GM18511 (cell line): ENCODE measurements at regions not wholly inside any gene's neighbourhood (a gene's known extent, or its start where the extent isn't known, plus 50 kb on each side); places are given as distances from the start of the nearest gene placed in this dataset.
"Not testable (repeated sequence)": the region's sequence is repeated elsewhere in the genome, so short reads cannot be mapped to it uniquely, and the experiment has no call there.

Experiments used
- ATAC-seq: cut with Tn5 transposase; IDR thresholded peaks from one replicate; pipeline ENCODE4 v1.9.1; 2021; ENCODE audit warnings: mild to moderate bottlenecking, moderate library complexity; ENCODE audit not compliant: unreplicated experiment

DNA sequence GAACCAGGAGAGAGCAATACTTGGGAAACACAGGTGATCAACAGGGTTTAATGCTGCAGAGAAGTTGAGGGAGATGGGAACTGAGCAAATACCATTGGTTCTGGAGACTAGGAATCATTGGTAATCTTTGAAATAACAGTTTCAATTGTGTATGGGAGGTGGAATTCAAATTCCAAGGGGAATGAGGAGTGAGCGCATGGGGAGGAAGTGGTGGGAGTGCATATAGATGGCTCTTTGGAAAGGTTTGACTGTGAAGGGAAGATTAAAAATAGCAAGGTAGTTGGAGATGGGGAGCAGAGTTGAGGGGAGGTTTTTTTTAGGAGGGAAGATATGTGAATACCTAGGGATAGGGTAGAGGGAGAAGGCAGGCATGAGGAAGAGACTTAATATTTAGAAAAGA is 51.1 kb upstream of the ROPN1 start:
- no peak for ATAC-seq

DNA sequence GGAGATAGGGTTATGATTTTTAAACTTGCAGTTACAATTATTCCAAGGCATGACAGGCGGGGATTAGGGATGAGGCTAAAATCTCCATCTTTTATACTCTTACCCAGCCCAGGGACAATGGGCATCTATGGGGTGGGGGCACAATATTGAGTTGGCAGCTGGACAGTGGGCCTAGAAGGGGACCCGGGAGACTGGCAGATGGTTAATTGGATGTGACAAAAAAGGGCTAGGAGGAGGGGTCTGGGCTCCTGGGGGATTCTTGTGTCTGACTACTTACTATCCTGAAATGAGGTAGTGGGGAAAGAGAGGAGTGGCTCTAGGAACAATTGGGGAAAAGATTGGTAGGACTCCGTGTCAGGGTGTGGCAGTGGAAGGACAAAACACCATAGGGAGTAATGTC is 53.0 kb upstream of the ROPN1 start:
- ATAC-seq, result no peak

DNA sequence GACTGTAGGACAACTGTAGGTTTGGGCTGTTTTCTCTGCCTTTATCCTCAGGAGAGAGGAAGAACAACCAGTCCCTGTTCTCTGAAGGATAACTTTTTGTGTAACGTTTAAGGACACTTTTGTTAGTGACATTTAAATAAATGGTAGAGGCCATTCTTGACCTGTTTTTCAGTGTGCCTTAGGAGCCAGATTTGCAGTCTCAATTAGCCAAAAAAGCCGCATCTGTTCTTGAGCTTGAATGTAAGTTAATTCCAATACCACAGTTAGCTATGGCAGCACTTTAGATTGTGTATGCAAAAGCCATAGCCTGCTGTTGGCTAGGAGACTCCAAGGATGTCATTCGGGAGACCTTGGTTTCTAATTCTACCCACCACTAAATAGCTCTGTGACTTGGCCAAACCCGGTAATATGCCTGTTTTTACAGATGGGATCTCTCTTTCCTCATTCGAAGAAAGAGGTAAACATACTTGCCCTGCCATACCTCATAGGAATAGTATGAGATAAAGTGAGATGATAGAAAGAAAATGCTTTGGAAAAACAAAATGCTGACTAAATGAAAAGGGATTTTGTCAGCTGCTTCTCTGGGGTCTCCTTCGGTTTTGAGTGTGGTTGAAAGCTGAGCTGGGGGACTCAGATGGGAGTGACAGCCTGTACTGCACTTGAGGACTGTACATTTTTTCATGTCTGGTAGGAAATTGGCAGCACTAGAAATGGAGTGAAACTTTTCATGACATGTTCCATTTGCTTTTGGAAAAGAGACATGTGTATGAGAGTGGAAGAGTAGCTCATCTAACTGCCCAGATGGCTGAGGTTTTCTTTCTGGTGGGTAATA is 57.3 kb upstream of the ROPN1 start:
- no peak for ATAC-seq

GRCh38 chr3:124051636-124052035 is 59.7 kb upstream of the ROPN1 start:
- ATAC-seq, result no peak

DNA sequence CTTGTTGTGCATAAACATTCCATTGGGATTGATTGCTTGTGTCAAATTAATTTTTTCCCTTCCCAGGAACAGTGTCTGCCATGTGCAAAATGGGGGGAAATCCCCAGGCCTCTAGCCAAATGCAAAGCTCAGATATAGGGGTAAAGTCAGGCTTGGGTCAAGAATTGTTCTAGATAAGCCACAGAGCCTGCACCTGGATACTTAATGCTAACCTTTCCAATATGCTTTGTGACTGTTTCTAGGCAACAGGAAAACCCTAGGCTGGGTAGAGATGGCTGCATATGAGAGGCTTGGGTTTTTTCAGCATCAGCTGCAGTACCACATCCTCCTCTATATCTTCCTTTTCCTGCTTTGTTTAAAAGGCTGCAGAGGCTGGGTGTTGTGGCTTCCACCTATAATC is 61.9 kb upstream of the ROPN1 start:
- ATAC-seq, result no peak

DNA sequence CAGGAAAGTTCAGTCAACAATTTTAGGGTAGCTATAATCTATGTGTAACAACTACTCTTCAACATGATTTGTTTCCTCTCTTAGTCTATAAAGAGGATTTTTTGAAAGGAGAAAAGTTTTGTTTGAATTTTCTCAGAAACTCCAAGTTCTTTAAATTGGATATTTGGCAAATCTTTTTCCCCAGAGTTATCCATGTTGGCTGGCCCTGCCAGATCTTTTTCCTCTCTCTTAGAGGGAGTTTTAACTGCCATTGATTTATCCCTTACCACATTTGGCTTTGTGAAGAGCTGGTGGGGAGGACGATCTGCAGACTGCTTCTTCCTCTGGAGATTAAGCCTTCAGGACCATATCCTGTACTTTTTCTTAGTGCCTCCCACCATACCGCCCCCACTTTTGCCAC is 64.9 kb upstream of the ROPN1 start:
- no peak for ATAC-seq

DNA sequence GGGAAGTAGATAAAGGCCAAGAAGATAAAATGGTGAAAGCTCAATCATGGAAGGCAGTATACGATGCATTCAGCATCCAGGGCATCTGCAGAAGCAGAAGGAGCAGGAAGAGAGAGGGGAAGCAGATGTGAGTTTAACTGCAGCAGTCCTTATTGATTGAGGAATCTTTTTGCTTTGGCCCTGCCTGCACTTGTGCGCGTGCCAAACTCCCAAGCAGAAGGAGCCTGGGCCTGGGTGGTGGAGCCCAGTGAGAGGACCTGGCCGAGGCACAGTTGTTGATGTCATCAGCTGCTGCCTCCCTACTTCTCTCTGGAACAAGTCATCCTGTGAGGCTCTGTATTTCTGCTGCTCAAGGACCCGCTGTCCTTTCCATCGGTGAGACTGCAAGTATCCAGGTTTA is 65.5 kb upstream of the ROPN1 start:
- ATAC-seq, result no peak

GRCh38 chr3:124059580-124059979 is 67.7 kb upstream of the ROPN1 start:
- no peak for ATAC-seq

DNA sequence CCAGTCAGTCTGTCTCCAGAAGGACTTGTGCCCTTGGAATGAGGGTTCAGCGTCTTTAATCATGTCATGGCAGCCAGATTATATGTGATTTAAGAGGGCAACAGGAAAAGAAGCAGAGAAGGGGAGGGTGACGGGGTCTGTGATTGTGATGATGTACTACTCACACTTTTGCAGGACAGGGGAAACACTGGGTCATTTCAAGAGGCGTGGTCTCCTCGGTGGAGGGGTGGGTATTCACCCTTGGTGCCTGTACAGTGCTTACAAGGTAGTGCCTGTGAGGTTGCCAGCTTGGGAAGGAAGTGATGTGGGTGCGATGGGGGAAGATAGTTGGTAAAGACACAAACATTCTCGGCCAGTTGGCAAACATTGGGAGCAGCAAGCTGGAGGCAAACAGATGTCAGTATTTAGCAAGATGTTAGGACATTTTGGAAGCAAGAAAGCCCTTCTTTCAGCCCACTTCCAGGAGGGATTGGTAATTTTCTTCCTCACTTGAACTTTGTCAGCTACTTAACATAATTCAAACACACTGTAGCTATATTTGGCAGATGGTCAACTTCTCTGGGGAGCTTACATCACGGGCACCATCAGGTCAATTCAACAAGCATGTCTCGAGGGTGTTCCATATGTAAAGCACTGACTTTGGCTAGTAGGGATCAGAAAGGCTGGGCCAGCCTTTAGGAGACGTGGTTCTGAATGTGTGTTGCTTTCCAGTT is 71.4 kb upstream of the ROPN1 start:
- ATAC-seq, result no peak

DNA sequence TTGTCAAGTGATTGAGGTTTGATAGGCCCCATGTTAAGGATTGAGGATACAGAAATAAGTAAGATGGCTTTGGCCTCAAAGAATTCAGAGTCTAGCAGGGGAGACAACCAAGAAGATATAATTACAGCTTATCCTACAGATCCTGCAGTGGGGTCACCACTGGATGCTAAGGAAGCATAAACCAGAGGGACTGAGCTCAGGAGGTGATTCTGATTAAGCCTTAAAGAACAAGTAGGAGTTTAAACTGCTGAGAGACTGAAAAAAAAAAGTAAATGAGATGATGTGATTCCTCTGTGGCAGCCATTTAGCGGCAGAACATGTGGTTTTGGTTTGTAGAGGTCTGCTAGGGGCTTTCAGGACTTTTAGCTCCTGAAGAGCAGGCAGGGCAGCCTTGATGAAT is 72.1 kb upstream of the ROPN1 start:
- ATAC-seq, result no peak

DNA sequence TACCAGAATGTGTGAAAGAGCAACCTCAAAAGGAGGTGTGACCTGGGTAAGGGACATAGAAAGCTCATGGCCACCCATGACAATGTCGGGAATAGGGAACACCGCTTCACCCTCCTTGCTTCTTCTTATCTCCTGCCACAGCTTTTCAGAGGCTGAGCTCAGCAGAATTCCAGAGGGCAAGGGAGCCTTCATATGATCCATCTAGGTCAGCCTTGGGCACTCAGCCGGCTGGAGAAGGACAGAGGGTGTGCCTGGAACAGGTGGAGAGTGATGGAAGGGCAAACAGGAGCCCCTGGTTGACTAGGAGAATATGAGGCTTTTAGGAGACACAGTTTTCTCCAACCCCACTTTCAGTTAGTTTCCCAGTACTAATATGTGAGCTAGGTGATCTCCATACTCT is 74.6 kb upstream of the ROPN1 start:
- ATAC-seq, result not testable (repeated sequence)

DNA sequence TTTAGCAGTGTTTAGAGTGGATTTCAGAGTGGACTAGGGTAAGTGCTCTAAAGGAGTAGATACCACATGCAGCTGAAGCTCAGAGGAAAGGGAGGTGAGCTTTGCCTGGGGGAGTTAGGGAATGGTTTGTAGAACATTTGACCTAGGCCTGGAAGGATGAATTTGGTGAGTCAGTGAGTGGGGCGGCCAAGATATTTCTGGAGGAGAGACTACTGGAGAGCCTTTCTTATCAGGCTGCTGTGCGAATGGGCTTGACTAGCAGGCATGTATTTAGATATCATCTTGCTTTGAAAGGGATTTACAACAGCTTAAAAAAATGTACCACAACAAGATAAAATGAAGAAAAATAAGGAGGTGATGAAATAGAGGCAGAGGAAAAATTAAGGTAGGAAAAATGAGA is 77.8 kb upstream of the ROPN1 start:
- not testable (repeated sequence) for ATAC-seq

GRCh38 chr3:124075090-124075489 is 83.2 kb upstream of the ROPN1 start:
- ATAC-seq, result not testable (repeated sequence)

- ATAC-seq, result no peak
These were observed 83.8 kb upstream of the ROPN1 start for GRCh38 chr3:124075753-124076152.

DNA sequence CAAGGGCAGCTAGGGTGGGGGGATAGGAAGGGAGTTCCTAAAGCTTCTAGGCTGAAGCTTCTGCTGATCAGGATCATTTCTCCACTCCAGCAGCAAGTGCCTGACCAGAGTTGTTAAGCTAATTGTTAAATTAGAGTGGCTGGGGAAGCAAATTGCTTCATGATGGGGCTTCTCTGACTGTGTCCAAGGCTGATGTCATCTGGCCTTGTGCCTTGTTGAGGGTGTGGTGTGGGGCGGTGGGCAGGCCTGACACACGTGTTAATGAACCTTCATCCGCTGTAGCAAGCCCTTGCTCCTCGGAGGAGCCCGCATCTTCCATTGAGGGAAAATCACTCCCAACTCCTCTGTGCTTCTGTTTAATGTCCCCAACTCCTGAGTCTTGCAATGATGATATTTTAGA is 84.3 kb upstream of the ROPN1 start:
- ATAC-seq, result no peak

DNA sequence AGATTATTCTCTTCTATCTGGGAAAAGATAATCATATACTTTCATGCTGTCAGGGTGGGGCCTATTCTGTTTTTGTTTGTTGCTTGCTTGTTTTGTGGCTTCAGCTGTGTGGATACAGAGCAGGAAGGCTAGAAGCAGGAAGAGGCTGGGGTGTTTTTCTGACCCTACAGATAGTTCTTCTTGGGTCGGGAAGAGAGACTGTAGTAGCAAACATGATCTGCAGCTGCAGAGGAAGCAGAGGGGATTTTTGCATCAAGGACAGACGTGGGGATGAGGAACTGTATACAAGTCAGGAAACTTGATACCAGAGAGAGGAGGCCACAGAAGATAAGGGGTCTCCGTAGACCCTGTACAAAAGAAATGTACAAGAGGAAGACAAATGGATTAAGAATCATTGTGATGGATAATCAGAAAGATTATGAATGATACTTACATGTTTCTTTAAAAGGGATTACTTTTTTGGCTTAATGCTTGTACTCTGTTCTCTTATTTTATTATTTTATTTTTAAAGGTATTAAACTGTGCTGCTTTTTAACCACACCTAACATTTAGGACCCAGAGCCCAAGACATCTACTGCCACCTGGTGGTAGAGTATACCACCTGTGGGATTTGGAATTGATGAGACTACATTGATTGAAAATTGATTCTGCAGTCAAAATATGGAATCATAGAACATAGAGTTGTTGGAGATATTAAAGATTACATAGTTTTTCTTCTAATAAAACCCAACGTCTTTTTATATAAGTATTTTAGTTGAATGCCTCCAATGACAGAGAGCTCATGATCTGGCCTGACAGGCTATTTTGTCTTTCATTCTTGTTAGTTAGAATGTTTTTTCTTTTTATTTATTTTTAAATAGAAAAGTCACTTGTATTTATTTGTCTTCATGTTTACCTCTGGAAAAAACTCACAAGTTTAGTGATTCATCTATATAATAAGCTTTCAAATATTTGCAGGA is 87.3 kb upstream of the ROPN1 start:
- ATAC-seq, result no peak

DNA sequence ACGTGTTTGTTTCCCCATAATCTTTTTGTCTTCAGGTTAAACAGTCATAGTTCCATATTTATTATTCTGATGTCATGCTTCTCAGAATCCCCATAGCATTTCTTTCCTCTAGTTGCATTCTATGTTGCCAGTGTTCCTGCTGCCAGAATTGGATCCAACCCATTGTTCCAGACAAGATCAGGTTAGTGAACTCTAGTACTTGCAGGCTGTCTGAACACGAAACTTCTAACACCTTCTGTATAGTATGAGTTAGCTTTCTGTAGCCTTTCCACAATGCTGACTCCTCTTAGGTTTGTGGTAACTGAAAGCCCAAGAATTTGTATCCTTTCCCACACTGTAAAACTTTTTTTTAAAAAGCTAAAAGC is 88.0 kb upstream of the ROPN1 start:
- no peak for ATAC-seq

- no peak for ATAC-seq
These were observed 90.4 kb upstream of the ROPN1 start for GRCh38 chr3:124082343-124082742.

DNA sequence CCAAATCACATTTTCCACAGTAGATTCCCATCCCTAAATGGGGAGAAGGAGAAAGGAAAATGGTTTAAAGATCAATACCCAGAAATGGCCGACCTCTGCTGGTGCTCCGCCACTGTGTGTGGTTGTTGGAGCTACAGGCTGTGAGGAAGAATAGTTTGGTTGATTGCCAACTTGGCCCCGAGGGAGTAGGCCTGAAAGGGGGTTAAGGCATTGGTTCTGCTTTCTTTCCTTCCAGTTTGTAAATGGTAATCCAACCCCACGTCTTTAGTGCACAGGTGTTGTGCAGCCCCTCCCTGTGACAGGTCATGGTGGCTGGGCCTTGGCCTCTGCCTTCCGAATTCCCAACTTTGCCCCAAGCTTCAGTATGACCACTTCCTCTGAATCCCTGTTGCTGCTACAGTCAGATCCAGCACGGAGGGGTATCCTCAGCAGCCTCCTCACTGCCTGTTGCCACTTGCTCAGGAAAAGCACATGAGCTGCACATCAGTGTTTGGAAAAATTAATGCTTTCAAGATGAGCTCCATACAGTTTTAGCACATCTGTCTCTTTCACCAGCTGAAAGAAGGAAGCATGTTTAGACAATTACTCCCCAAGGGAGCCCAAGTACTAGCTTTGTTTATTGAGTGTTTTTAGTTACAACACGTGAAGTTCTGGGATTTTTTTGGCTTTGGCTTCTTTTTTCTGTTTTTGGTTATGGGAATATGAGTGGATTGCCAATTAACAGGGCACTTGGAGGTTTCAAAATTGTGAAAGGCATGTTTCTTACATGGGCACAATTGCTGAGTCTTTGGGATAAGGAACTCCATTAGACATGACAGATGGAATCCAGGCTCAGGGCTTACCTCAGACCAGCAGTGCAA is 92.3 kb upstream of the ROPN1 start:
- ATAC-seq, result no peak

- ATAC-seq, result no peak
These were observed 96.9 kb upstream of the ROPN1 start for GRCh38 chr3:124088801-124089200.
